SU-DHL-6 (cell line): ENCODE measurements at regions not wholly inside any gene's neighbourhood (a gene's known extent, or its start where the extent isn't known, plus 50 kb on each side); places are given as distances from the start of the nearest gene placed in this dataset.

Experiments used
- CTCF ChIP-seq: fragments of 200-600 bp; sonication (generic); IDR thresholded peaks from one replicate; pipeline ENCODE4 v1.5.1; 2017; ENCODE audit warnings: antibody characterized with exemption, mild to moderate bottlenecking, low read length, moderate library complexity; ENCODE audit not compliant: insufficient read depth, poor library complexity, severe bottlenecking
- EZH2phosphoT487 ChIP-seq: fragments of 200-600 bp; sonication (generic), shearing (Covaris generic); conservative IDR thresholded peaks from 2 replicates; pipeline ENCODE4 v1.6.1; 2018; ENCODE audit warnings: mild to moderate bottlenecking, antibody characterized with exemption, low read length, moderate library complexity, mixed read lengths

GRCh38 chr4:116387937-116388474 lies 697.4 kb downstream of the TRAM1L1 start:
- TF ChIP-seq CTCF (no peak), EZH2phosphoT487 (no peak)
